Calu3 (cell line): ENCODE measurements at regions not wholly inside any gene's neighbourhood (a gene's known extent, or its start where the extent isn't known, plus 50 kb on each side); places are given as distances from the start of the nearest gene placed in this dataset.

Experiments
- BruUV-seq: library from RNA; stranded (reverse); fragments of 400-500 nt; replicated peaks from 2 replicates; lab custom pipeline; 2021; lab: Mats Ljungman, UMichigan
- CTCF ChIA-PET: fragments of 300-600 bp; sonication (Branson Sonifier 250); formaldehyde crosslinking; loops from one replicate; lab custom pipeline; 2022; ENCODE audit warnings: antibody characterized with exemption; lab: Charles Lee
- DNase-seq: peaks from one replicate; pipeline ENCODE4 v3.0.0; 2022
- H3K27ac Mint-ChIP-seq: one replicate; pipeline ENCODE4 v1.8.0; 2022; ENCODE audit warnings: mixed read lengths; ENCODE audit not compliant: unreplicated experiment
- H3K27me3 Mint-ChIP-seq: one replicate; pipeline ENCODE4 v1.8.0; 2022; ENCODE audit warnings: mixed read lengths; ENCODE audit not compliant: unreplicated experiment
- H3K36me3 Mint-ChIP-seq: one replicate; pipeline ENCODE4 v1.8.0; 2022; ENCODE audit warnings: mild to moderate bottlenecking, moderate library complexity, mixed read lengths; ENCODE audit not compliant: insufficient read depth, unreplicated experiment
- H3K4me1 Mint-ChIP-seq: one replicate; pipeline ENCODE4 v1.8.0; 2022; ENCODE audit warnings: mild to moderate bottlenecking, low read depth, mixed read lengths; ENCODE audit not compliant: unreplicated experiment
- H3K4me3 Mint-ChIP-seq: one replicate; pipeline ENCODE4 v1.8.0; 2022; ENCODE audit warnings: mild to moderate bottlenecking, low read depth, moderate library complexity, mixed read lengths; ENCODE audit not compliant: unreplicated experiment
- H3K9me3 Mint-ChIP-seq: one replicate; pipeline ENCODE4 v1.8.0; 2022; ENCODE audit warnings: low read depth, mixed read lengths; ENCODE audit not compliant: unreplicated experiment
- CTCF ChIP-seq: fragments of 200-600 bp; IDR thresholded peaks from one replicate; pipeline ENCODE4 v1.8.0; 2022; ENCODE audit warnings: antibody characterized with exemption; ENCODE audit not compliant: unreplicated experiment
- intact Hi-C: fragments of 100-400 bp; cut with micrococcal nuclease; formaldehyde crosslinking; loops from one replicate; pipeline ENCODE4 v1.10.0; 2022; ENCODE audit not compliant: unreplicated experiment

- CTCF ChIA-PET, result no interaction called here
- H3K27ac Mint-ChIP-seq, result no peak overlapping the region
- no peaks in the 10 kb centered on the region for H3K4me1 Mint-ChIP-seq
- DNase-seq, result no peak
- H3K9me3 Mint-ChIP-seq, result no peaks in the 10 kb centered on the region
- H3K27me3 Mint-ChIP-seq, result no peaks in the 10 kb centered on the region
- BruUV-seq, result no TSS peak
- intact Hi-C loops, result no loop called here
- no peaks in the 10 kb centered on the region for H3K36me3 Mint-ChIP-seq
- H3K4me3 Mint-ChIP-seq, result no peak overlapping the region
- no peak for TF ChIP-seq CTCF
Measured at GRCh38 chr7:118664498-118664897, 440.0 kb downstream of the ANKRD7 start.

GRCh38 chr7:118671149-118671548 lies 446.6 kb downstream of the ANKRD7 start:
- TF ChIP-seq CTCF, result no peak

GRCh38 chr7:118684796-118685195 lies 460.3 kb downstream of the ANKRD7 start:
- CTCF ChIA-PET, result no interaction called here
- TF ChIP-seq CTCF, result no peak

More at GRCh38 chr7:118671149-118671548, 446.6 kb downstream of the ANKRD7 start:
- H3K27ac Mint-ChIP-seq, result no peak overlapping the region
- no peaks in the 10 kb centered on the region for H3K9me3 Mint-ChIP-seq
- CTCF ChIA-PET, result no interaction called here
- H3K36me3 Mint-ChIP-seq, result no peaks in the 10 kb centered on the region
- no peak for DNase-seq
- H3K4me3 Mint-ChIP-seq, result no peak overlapping the region
- intact Hi-C loops, result no loop called here
- BruUV-seq, result no TSS peak
- no peaks in the 10 kb centered on the region for H3K27me3 Mint-ChIP-seq
- no peaks in the 10 kb centered on the region for H3K4me1 Mint-ChIP-seq

GRCh38 chr7:118689403-118689802 lies 464.9 kb downstream of the ANKRD7 start:
- no peak for TF ChIP-seq CTCF
- CTCF ChIA-PET, result no interaction called here
- BruUV-seq, result no TSS peak
- Mint-ChIP-seq H3K4me3 (no peak overlapping the region), H3K9me3 (no peaks in the 10 kb centered on the region), H3K4me1 (no peaks in the 10 kb centered on the region), H3K27ac (no peak overlapping the region), H3K36me3 (no peaks in the 10 kb centered on the region), H3K27me3 (no peaks in the 10 kb centered on the region)
- no peak for DNase-seq
- intact Hi-C loops, result no loop called here

More at GRCh38 chr7:118684796-118685195, 460.3 kb downstream of the ANKRD7 start:
- H3K9me3 Mint-ChIP-seq, result no peaks in the 10 kb centered on the region
- H3K27me3 Mint-ChIP-seq, result no peaks in the 10 kb centered on the region
- intact Hi-C loops, result no loop called here
- no peak overlapping the region for H3K4me3 Mint-ChIP-seq
- H3K27ac Mint-ChIP-seq, result no peak overlapping the region
- H3K36me3 Mint-ChIP-seq, result no peaks in the 10 kb centered on the region
- no peaks in the 10 kb centered on the region for H3K4me1 Mint-ChIP-seq
- DNase-seq, result no peak
- BruUV-seq, result no TSS peak
